GM18517 (cell line): ENCODE measurements at regions not wholly inside any gene's neighbourhood (a gene's known extent, or its start where the extent isn't known, plus 50 kb on each side); places are given as distances from the start of the nearest gene placed in this dataset.

Source experiments
- ATAC-seq: cut with Tn5 transposase; IDR thresholded peaks from one replicate; pipeline ENCODE4 v1.9.1; 2021; ENCODE audit warnings: mild to moderate bottlenecking, moderate library complexity; ENCODE audit not compliant: unreplicated experiment

- no peak for ATAC-seq
Observed at GRCh38 chr18:6606411-6607085, 123.0 kb upstream of the ARHGAP28 start.

GRCh38 chr18:6607343-6607742, 122.2 kb upstream of the ARHGAP28 start:
- ATAC-seq, result no peak

- no peak for ATAC-seq
Observed at GRCh38 chr18:6609666-6610264, 119.8 kb upstream of the ARHGAP28 start.

- ATAC-seq, result no peak
Observed at GRCh38 chr18:6610466-6610865, 119.0 kb upstream of the ARHGAP28 start.

GRCh38 chr18:6613581-6613980, 115.9 kb upstream of the ARHGAP28 start:
- ATAC-seq, result no peak

GRCh38 chr18:6614952-6615351, 114.6 kb upstream of the ARHGAP28 start:
- no peak for ATAC-seq

GRCh38 chr18:6616981-6617380, 112.5 kb upstream of the ARHGAP28 start:
- no peak for ATAC-seq

- no peak for ATAC-seq
Observed at GRCh38 chr18:6621437-6621836, 108.1 kb upstream of the ARHGAP28 start.

GRCh38 chr18:6623278-6623677, 106.2 kb upstream of the ARHGAP28 start:
- no peak for ATAC-seq

GRCh38 chr18:6624271-6624660, 105.2 kb upstream of the ARHGAP28 start:
- ATAC-seq, result no peak

GRCh38 chr18:6624661-6625311, 104.7 kb upstream of the ARHGAP28 start:
- no peak for ATAC-seq

- ATAC-seq, result no peak
Observed at GRCh38 chr18:6625481-6625880, 104.0 kb upstream of the ARHGAP28 start.

- no peak for ATAC-seq
Observed at GRCh38 chr18:6626457-6626856, 103.1 kb upstream of the ARHGAP28 start.

- ATAC-seq, result no peak
Observed at GRCh38 chr18:6627645-6628044, 101.9 kb upstream of the ARHGAP28 start.

GRCh38 chr18:6628187-6628586, 101.3 kb upstream of the ARHGAP28 start:
- no peak for ATAC-seq

GRCh38 chr18:6629635-6630140, 99.8 kb upstream of the ARHGAP28 start:
- ATAC-seq, result no peak

- no peak for ATAC-seq
Observed at GRCh38 chr18:6633310-6633709, 96.2 kb upstream of the ARHGAP28 start.

GRCh38 chr18:6636091-6636490, 93.4 kb upstream of the ARHGAP28 start:
- no peak for ATAC-seq

- no peak for ATAC-seq
Observed at GRCh38 chr18:6638447-6638846, 91.1 kb upstream of the ARHGAP28 start.

- ATAC-seq, result no peak
Observed at GRCh38 chr18:6639305-6639704, 90.2 kb upstream of the ARHGAP28 start.

- no peak for ATAC-seq
Observed at GRCh38 chr18:6644836-6645627, 84.5 kb upstream of the ARHGAP28 start.
